COR-L47 (cell line): ENCODE measurements at regions not wholly inside any gene's neighbourhood (a gene's known extent, or its start where the extent isn't known, plus 50 kb on each side); places are given as distances from the start of the nearest gene placed in this dataset.
A peak's percentile ranks its signal among the peaks of the same experiment; 100 is the strongest.
"Not testable (repeated sequence)": the region's sequence is repeated elsewhere in the genome, so short reads cannot be mapped to it uniquely, and the experiment has no call there.

Experiments used
- DNase-seq: peaks from one replicate; lab custom pipeline; 2025; lab: John Stamatoyannopoulos, UW

GRCh38 chr2:121047383-121047782 lies 237.6 kb downstream of the TFCP2L1 start:
- no peak for DNase-seq

- peak; percentile 42 for DNase-seq
Observed at GRCh38 chr2:121049131-121049530, 235.9 kb downstream of the TFCP2L1 start.

GRCh38 chr2:121049950-121050585 lies 234.9 kb downstream of the TFCP2L1 start:
- no peak for DNase-seq

GRCh38 chr2:121051311-121051710 lies 233.7 kb downstream of the TFCP2L1 start:
- no peak for DNase-seq

GRCh38 chr2:121052023-121052422 lies 233.0 kb downstream of the TFCP2L1 start:
- no peak for DNase-seq

- DNase-seq, result no peak
Observed at GRCh38 chr2:121052521-121052920, 232.5 kb downstream of the TFCP2L1 start.

GRCh38 chr2:121055088-121055487 lies 229.9 kb downstream of the TFCP2L1 start:
- DNase-seq, result no peak

GRCh38 chr2:121055501-121055900 lies 229.5 kb downstream of the TFCP2L1 start:
- DNase-seq, result no peak

- DNase-seq, result no peak
Observed at GRCh38 chr2:121058852-121059558, 226.0 kb downstream of the TFCP2L1 start.

- no peak for DNase-seq
Observed at GRCh38 chr2:121059651-121060649, 225.1 kb downstream of the TFCP2L1 start.

GRCh38 chr2:121061633-121062032 lies 223.4 kb downstream of the TFCP2L1 start:
- no peak for DNase-seq

GRCh38 chr2:121063471-121063870 lies 221.5 kb downstream of the TFCP2L1 start:
- DNase-seq, result no peak

- no peak for DNase-seq
Observed at GRCh38 chr2:121064186-121064585, 220.8 kb downstream of the TFCP2L1 start.

- no peak for DNase-seq
Observed at GRCh38 chr2:121065239-121065638, 219.8 kb downstream of the TFCP2L1 start.

- DNase-seq, result no peak
Observed at GRCh38 chr2:121066526-121066925, 218.5 kb downstream of the TFCP2L1 start.

GRCh38 chr2:121068851-121069250 lies 216.2 kb downstream of the TFCP2L1 start:
- DNase-seq, result no peak

GRCh38 chr2:121069434-121069969 lies 215.5 kb downstream of the TFCP2L1 start:
- no peak for DNase-seq

GRCh38 chr2:121070061-121070460 lies 214.9 kb downstream of the TFCP2L1 start:
- not testable (repeated sequence) for DNase-seq

GRCh38 chr2:121071034-121071504 lies 213.9 kb downstream of the TFCP2L1 start:
- DNase-seq, result peak; percentile 29

- no peak for DNase-seq
Observed at GRCh38 chr2:121072784-121073183, 212.2 kb downstream of the TFCP2L1 start.

GRCh38 chr2:121073320-121074210 lies 211.4 kb downstream of the TFCP2L1 start:
- DNase-seq, result no peak
